Islet of Langerhans (tissue), 1 donor: ENCODE measurements at regions not wholly inside any gene's neighbourhood (a gene's known extent, or its start where the extent isn't known, plus 50 kb on each side); places are given as distances from the start of the nearest gene placed in this dataset.
"Not testable (repeated sequence)": the region's sequence is repeated elsewhere in the genome, so short reads cannot be mapped to it uniquely, and the experiment has no call there.

Experiments used
- FAIRE-seq: peaks from one replicate; lab custom pipeline; 2011; peaks lifted over from hg19 to GRCh38; lab: Jason Lieb, UNC

- FAIRE-seq = no peak
Measured at GRCh38 chrX:40853004-40853815, 117.9 kb upstream of the MED14 start.

GRCh38 chrX:40853816-40854123 lies 118.4 kb upstream of the MED14 start:
- no peak for FAIRE-seq

- no peak for FAIRE-seq
Measured at GRCh38 chrX:40854242-40854641, 118.9 kb upstream of the MED14 start.

- no peak for FAIRE-seq
Measured at GRCh38 chrX:40855411-40855810, 120.1 kb upstream of the MED14 start.

- no peak for FAIRE-seq
Measured at GRCh38 chrX:40855932-40856515, 120.7 kb upstream of the MED14 start.

GRCh38 chrX:40861952-40862554 lies 126.7 kb upstream of the MED14 start:
- not testable (repeated sequence) for FAIRE-seq

GRCh38 chrX:40863260-40863659 lies 127.9 kb upstream of the MED14 start:
- FAIRE-seq = not testable (repeated sequence)

- FAIRE-seq = no peak
Measured at GRCh38 chrX:40863671-40864070, 128.3 kb upstream of the MED14 start.

GRCh38 chrX:40864972-40865371 lies 129.6 kb upstream of the MED14 start:
- no peak for FAIRE-seq

GRCh38 chrX:40866893-40867292 lies 131.6 kb upstream of the MED14 start:
- no peak for FAIRE-seq

- no peak for FAIRE-seq
Measured at GRCh38 chrX:40867352-40867751, 132.0 kb upstream of the MED14 start.

- FAIRE-seq = no peak
Measured at GRCh38 chrX:40868868-40869267, 133.5 kb upstream of the MED14 start.

- not testable (repeated sequence) for FAIRE-seq
Measured at GRCh38 chrX:40870982-40871381, 135.6 kb upstream of the MED14 start.

GRCh38 chrX:40871385-40872082 lies 136.2 kb upstream of the MED14 start:
- FAIRE-seq = no peak

GRCh38 chrX:40872351-40872750 lies 137.0 kb upstream of the MED14 start:
- FAIRE-seq = no peak

GRCh38 chrX:40875476-40875875 lies 140.1 kb upstream of the MED14 start:
- FAIRE-seq = no peak

GRCh38 chrX:40877887-40878286 lies 142.5 kb upstream of the MED14 start:
- FAIRE-seq = peak; percentile 79

- no peak for FAIRE-seq
Measured at GRCh38 chrX:40878766-40879165, 143.4 kb upstream of the MED14 start.

GRCh38 chrX:40879172-40879571 lies 143.8 kb upstream of the MED14 start:
- FAIRE-seq = not testable (repeated sequence)

GRCh38 chrX:40880712-40881111 lies 145.4 kb upstream of the MED14 start:
- no peak for FAIRE-seq

- FAIRE-seq = no peak
Measured at GRCh38 chrX:40883021-40883619, 147.8 kb upstream of the MED14 start.

GRCh38 chrX:40885989-40886388 lies 150.6 kb upstream of the MED14 start:
- FAIRE-seq = no peak

- FAIRE-seq = no peak
Measured at GRCh38 chrX:40887476-40887875, 152.1 kb upstream of the MED14 start.
